ENCODE measurements at regions not wholly inside any gene's neighbourhood (a gene's known extent, or its start where the extent isn't known, plus 50 kb on each side); places are given as distances from the start of the nearest gene placed in this dataset.

DNA sequence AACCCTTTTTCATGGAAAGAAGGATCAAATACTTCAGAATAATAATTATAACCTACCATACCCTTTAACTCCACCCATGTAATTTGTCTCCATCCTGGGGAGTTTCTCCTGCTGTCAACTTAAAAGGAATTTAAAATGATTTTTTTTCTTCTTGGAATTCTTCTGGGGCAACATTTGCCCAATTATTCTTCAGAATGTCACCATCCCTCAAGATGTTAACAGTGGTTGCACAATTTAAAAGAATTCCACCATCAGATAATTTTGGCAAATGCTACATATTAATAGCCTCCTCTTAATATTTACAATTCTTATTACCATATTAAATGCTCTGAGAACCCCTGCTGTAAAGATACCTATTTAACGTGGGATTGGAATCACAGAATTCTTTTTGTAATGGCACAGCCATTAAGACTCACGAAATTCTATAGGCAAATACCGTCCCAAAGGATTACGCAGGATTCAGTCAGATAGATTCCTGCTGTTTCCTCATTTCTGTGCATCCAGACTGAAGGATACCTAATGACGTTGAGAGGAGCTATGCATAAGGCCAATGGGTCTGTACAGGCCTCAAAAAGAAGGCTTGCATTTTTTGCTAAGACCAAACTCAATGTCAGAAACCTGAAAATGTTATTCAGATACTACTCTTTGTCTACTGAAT, 177.5 kb downstream of the DAD1 start:
- Histone ChIP-seq H3K79me2 (ENCODE audit: control insufficient read depth, insufficient read depth, low read length) (no peaks in the 10 kb centered on the region), H3K27me3 (replicated peaks in 1 of 2; ENCODE audit: control insufficient read depth in 2 of 2, insufficient read depth in 2 of 2, low read length in 1 of 2) (no peaks in the 10 kb centered on the region; a peak in 1 of 4 replicates), H3K27ac (ENCODE audit: control insufficient read depth, insufficient read depth) (no peak overlapping the region), H3K4me1 (ENCODE audit: control insufficient read depth, insufficient read depth, low read length) (no peaks in the 10 kb centered on the region), H3K4me2 (ENCODE audit: control insufficient read depth, insufficient read depth) (no peak overlapping the region), H4K20me1 (ENCODE audit: control insufficient read depth, insufficient read depth) (no peaks in the 10 kb centered on the region), H3K4me3 (no peak overlapping the region), H3K9me3 (replicated peaks; ENCODE audit: control insufficient read depth, insufficient read depth, low read length) (no peaks in the 10 kb centered on the region), H2AFZ (ENCODE audit: control insufficient read depth, low read depth, low read length) (no peak overlapping the region), H3K9ac (ENCODE audit: control insufficient read depth, insufficient read depth, low read length) (no peak overlapping the region), H3K36me3 (ENCODE audit: control insufficient read depth in 2 of 2, insufficient read depth in 2 of 2, low read length in 1 of 2) (no peaks in the 10 kb centered on the region)
- intact Hi-C loops (cut with micrococcal nuclease; ENCODE audit: unreplicated experiment) (no loop called here), in situ Hi-C loops (cut with MboI) (no loop called here)
- SMC1A ChIA-PET (ENCODE audit: uncharacterized antibody, unreplicated experiment): interaction anchor here (1.0 to 1.9 kb wide), 3 partner anchors 10 to 60 kb away, joined by 4 read pairs; no protein-coding TSS in a partner anchor
- WGBS (ENCODE audit: insufficient coverage, insufficient replicate concordance, low lambda C conversion rate, missing lambda C conversion rate): 42% methylated on average over 5 of the region's 5 CpGs
- CTCF ChIA-PET: no interaction called here
- FAIRE-seq (no peak), DNase-seq (ENCODE audit: low read depth, low spot score) (no peak), ATAC-seq (no peak)
- TF ChIP-seq ETV6 (conservative IDR thresholded peaks at IDR 0.05 in 1 of 2, IDR thresholded peaks at IDR 0.05 in 1 of 2; ENCODE audit: borderline replicate concordance in 1 of 2, low read depth in 1 of 2): no peak
- TF ChIP-seq, protein P1, sequence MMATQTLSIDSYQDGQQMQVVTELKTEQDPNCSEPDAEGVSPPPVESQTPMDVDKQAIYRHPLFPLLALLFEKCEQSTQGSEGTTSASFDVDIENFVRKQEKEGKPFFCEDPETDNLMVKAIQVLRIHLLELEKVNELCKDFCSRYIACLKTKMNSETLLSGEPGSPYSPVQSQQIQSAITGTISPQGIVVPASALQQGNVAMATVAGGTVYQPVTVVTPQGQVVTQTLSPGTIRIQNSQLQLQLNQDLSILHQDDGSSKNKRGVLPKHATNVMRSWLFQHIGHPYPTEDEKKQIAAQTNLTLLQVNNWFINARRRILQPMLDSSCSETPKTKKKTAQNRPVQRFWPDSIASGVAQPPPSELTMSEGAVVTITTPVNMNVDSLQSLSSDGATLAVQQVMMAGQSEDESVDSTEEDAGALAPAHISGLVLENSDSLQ (IDR thresholded peaks at IDR 0.05): no peak
- TF ChIP-seq, protein P2, sequence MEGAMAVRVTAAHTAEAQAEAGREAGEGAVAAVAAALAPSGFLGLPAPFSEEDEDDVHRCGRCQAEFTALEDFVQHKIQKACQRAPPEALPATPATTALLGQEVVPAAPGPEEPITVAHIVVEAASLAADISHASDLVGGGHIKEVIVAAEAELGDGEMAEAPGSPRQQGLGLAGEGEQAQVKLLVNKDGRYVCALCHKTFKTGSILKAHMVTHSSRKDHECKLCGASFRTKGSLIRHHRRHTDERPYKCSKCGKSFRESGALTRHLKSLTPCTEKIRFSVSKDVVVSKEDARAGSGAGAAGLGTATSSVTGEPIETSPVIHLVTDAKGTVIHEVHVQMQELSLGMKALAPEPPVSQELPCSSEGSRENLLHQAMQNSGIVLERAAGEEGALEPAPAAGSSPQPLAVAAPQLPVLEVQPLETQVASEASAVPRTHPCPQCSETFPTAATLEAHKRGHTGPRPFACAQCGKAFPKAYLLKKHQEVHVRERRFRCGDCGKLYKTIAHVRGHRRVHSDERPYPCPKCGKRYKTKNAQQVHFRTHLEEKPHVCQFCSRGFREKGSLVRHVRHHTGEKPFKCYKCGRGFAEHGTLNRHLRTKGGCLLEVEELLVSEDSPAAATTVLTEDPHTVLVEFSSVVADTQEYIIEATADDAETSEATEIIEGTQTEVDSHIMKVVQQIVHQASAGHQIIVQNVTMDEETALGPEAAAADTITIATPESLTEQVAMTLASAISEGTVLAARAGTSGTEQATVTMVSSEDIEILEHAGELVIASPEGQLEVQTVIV (IDR thresholded peaks at IDR 0.05; ENCODE audit: borderline replicate concordance, partially characterized antibody): no peak
- no peak for TF ChIP-seq SIN3A (IDR thresholded peaks at IDR 0.05; ENCODE audit: low read depth, low read length)
- POLR2A ChIA-PET: no interaction called here
- RAD21 ChIA-PET (ENCODE audit: unreplicated experiment): interaction anchor here (0.6 kb wide), 1 partner anchor 22 kb away, joined by 3 read pairs; no protein-coding TSS in a partner anchor
- no TSS peak for BruUV-seq (replicated peaks)
